ENCODE measurements at regions not wholly inside any gene's neighbourhood (a gene's known extent, or its start where the extent isn't known, plus 50 kb on each side); places are given as distances from the start of the nearest gene placed in this dataset.

DNA sequence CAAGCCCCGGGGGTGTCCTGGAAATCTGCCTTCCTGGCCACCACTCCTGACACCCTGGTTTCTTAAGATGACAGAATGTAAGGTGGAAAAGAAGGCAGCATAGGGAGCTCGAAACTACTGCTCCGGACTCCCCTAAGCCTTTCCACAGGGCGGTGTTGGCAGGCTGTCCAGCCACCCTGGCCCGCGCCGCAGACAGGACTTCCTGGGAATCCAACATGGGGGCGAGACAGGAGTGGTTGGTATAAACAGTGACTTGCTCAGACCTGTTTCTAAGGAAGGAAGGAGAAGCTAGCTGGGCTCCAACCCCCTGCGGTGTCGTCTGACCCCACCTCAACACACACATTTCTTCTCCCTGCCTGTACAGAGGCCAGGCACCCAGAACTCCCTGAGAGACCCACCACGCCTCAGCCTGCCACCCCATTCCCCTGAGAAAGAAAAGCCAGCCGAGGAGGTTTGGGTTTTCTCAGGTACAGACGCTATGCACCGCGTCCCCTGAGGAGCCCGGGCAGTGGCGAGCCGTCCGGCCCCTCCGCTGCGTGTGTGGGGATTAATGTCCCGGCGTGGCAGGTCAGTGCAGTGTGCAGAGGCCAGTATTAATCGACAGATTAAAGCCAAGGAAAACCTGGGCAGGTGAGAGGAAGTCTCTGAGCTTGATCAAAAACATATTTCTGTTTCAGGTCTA is 349.6 kb upstream of the MKI67 start:
- Histone ChIP-seq H3K9me2 (ENCODE audit: insufficient read depth, low read length) (no peaks in the 10 kb centered on the region), H3K9me3 (ENCODE audit: low read length) (no peaks in the 10 kb centered on the region), H3K36me3 (ENCODE audit: insufficient read depth, low read length) (no peaks in the 10 kb centered on the region), H2AFZ (ENCODE audit: low read depth, low read length) (no peak overlapping the region), H3K79me2 (replicated peaks; ENCODE audit: insufficient read depth, low read length) (no peaks in the 10 kb centered on the region), H3K27me3 (ENCODE audit: insufficient read depth, low read depth, low read length) (no peaks in the 10 kb centered on the region), H4K20me1 (ENCODE audit: insufficient read depth) (no peaks in the 10 kb centered on the region), H3K4me3 (ENCODE audit: low read length) (no peak overlapping the region), H3K9ac (ENCODE audit: low read length) (no peak overlapping the region), H3F3A (ENCODE audit: insufficient read depth, low read length, poor library complexity, severe bottlenecking) (no peaks in the 10 kb centered on the region), H3K4me2 (ENCODE audit: low read length) (no peak overlapping the region), H3K27ac (ENCODE audit: low read length) (no peak overlapping the region)
- no peak for TF ChIP-seq EZH2 (IDR thresholded peaks at IDR 0.05; ENCODE audit: borderline replicate concordance, insufficient read depth, low read length, poor library complexity, severe bottlenecking)
- no peak for TF ChIP-seq MXI1 (conservative IDR thresholded peaks at IDR 0.05; ENCODE audit: poor library complexity, severe bottlenecking)
- TF ChIP-seq EP300 (conservative IDR thresholded peaks at IDR 0.05; ENCODE audit: poor library complexity, severe bottlenecking): no peak
- no peak for TF ChIP-seq CTCF (IDR thresholded peaks at IDR 0.05; ENCODE audit: poor library complexity, severe bottlenecking)
- TF ChIP-seq RAD21 (conservative IDR thresholded peaks at IDR 0.05): no peak
- no peak for TF ChIP-seq SMC3 (conservative IDR thresholded peaks at IDR 0.05; ENCODE audit: poor library complexity)
- TF ChIP-seq, protein P1, sequence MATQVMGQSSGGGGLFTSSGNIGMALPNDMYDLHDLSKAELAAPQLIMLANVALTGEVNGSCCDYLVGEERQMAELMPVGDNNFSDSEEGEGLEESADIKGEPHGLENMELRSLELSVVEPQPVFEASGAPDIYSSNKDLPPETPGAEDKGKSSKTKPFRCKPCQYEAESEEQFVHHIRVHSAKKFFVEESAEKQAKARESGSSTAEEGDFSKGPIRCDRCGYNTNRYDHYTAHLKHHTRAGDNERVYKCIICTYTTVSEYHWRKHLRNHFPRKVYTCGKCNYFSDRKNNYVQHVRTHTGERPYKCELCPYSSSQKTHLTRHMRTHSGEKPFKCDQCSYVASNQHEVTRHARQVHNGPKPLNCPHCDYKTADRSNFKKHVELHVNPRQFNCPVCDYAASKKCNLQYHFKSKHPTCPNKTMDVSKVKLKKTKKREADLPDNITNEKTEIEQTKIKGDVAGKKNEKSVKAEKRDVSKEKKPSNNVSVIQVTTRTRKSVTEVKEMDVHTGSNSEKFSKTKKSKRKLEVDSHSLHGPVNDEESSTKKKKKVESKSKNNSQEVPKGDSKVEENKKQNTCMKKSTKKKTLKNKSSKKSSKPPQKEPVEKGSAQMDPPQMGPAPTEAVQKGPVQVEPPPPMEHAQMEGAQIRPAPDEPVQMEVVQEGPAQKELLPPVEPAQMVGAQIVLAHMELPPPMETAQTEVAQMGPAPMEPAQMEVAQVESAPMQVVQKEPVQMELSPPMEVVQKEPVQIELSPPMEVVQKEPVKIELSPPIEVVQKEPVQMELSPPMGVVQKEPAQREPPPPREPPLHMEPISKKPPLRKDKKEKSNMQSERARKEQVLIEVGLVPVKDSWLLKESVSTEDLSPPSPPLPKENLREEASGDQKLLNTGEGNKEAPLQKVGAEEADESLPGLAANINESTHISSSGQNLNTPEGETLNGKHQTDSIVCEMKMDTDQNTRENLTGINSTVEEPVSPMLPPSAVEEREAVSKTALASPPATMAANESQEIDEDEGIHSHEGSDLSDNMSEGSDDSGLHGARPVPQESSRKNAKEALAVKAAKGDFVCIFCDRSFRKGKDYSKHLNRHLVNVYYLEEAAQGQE (IDR thresholded peaks at IDR 0.05; ENCODE audit: borderline replicate concordance): no peak
- no peak for TF ChIP-seq TAF1 (IDR thresholded peaks at IDR 0.05; ENCODE audit: low read depth)
- no peak for TF ChIP-seq POLR2AphosphoS5 (IDR thresholded peaks at IDR 0.05)

DNA sequence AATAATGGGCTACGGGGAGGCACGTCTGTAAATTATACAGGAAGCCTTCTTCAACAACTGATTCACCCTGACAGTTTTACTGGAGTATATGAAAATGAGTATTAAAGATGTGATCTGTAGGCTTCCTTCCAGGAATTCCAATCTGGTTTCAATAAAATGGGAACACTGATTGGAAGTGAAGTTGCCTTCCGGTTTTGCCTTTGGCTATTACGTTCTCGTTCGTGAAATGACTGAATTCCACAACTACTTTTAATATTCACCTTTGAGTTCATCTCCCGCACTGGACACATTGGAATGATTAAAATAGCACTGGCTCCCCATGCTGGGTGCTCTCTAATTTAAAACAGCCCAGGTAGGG is 350.1 kb upstream of the MKI67 start:
- H3F3A ChIP-seq (ENCODE audit: insufficient read depth, low read length, poor library complexity, severe bottlenecking): no peaks in the 10 kb centered on the region
- H3K4me2 ChIP-seq (ENCODE audit: low read length): no peak overlapping the region
- H4K20me1 ChIP-seq (ENCODE audit: insufficient read depth): no peaks in the 10 kb centered on the region
- no peaks in the 10 kb centered on the region for H3K79me2 ChIP-seq (replicated peaks; ENCODE audit: insufficient read depth, low read length)
- H3K36me3 ChIP-seq (ENCODE audit: insufficient read depth, low read length): no peaks in the 10 kb centered on the region
- TF ChIP-seq, protein P1 (IDR thresholded peaks at IDR 0.05; ENCODE audit: borderline replicate concordance): no peak
- TF ChIP-seq MXI1 (conservative IDR thresholded peaks at IDR 0.05; ENCODE audit: poor library complexity, severe bottlenecking) (no peak), POLR2AphosphoS5 (IDR thresholded peaks at IDR 0.05) (no peak), CTCF (IDR thresholded peaks at IDR 0.05; ENCODE audit: poor library complexity, severe bottlenecking) (no peak), TAF1 (IDR thresholded peaks at IDR 0.05; ENCODE audit: low read depth) (no peak), SMC3 (conservative IDR thresholded peaks at IDR 0.05; ENCODE audit: poor library complexity) (no peak), EP300 (conservative IDR thresholded peaks at IDR 0.05; ENCODE audit: poor library complexity, severe bottlenecking) (no peak), EZH2 (IDR thresholded peaks at IDR 0.05; ENCODE audit: borderline replicate concordance, insufficient read depth, low read length, poor library complexity, severe bottlenecking) (no peak)
- H3K9me3 ChIP-seq (ENCODE audit: low read length): no peaks in the 10 kb centered on the region
- no peaks in the 10 kb centered on the region for H3K27me3 ChIP-seq (ENCODE audit: insufficient read depth, low read depth, low read length)
- H3K27ac ChIP-seq (ENCODE audit: low read length): no peak overlapping the region
- H3K9ac ChIP-seq (ENCODE audit: low read length): no peak overlapping the region
- H3K9me2 ChIP-seq (ENCODE audit: insufficient read depth, low read length): no peaks in the 10 kb centered on the region
- no peak overlapping the region for H2AFZ ChIP-seq (ENCODE audit: low read depth, low read length)
- H3K4me3 ChIP-seq (ENCODE audit: low read length): no peak overlapping the region
